ENCODE measurements at regions not wholly inside any gene's neighbourhood (a gene's known extent, or its start where the extent isn't known, plus 50 kb on each side); places are given as distances from the start of the nearest gene placed in this dataset.
"Not testable (repeated sequence)": the region's sequence is repeated elsewhere in the genome, so short reads cannot be mapped to it uniquely, and the experiment has no call there.

GRCh38 chr20:29324516-29325303, 1932.8 kb upstream of the DEFB115 start:
- H3K36me3 ChIP-seq (ENCODE audit: insufficient read depth, low read length); H3K4me3 ChIP-seq (ENCODE audit: low read length in 2 of 2); H3K4me1 Mint-ChIP-seq; H3K4me1 ChIP-seq (ENCODE audit: insufficient read depth, low read length); H3K27ac Mint-ChIP-seq; H3K9me3 ChIP-seq (ENCODE audit: control insufficient read depth in 1 of 2, low read length in 2 of 2); H3K36me3 Mint-ChIP-seq; CTCF ChIA-PET (ENCODE audit: partially characterized antibody); H3K27ac ChIP-seq (ENCODE audit: low read depth, low read length); POLR2A ChIA-PET (ENCODE audit: partially characterized antibody); H3K27me3 Mint-ChIP-seq; H3K27me3 ChIP-seq (ENCODE audit: insufficient read depth, low read length); intact Hi-C loops (cut with micrococcal nuclease); DNase-seq: not testable (repeated sequence)
- Mint-ChIP-seq H3K4me3 (peak overlapping the region in 1 of 8 donors; percentile 44), H3K9me3 (peaks cover 3 to 63% (median 23%) of the 10 kb centered on the region in 8 donors)

DNA sequence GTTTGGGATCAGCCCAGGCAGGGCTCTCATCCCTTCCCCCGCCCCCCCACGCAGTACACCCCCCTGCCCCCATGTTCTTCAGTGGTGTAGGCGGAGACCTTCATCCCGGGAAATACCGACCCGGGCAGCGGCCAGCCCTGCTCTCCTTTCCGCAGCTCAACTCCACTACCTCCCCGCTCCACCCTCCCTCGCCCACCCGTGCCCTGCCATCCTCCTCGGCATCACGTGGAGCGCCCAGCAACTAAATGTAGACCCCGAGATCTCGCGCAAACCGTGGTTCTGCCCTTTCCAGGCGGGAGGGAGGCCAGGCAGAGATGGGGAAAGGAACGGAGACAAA, 1932.2 kb upstream of the DEFB115 start:
- Mint-ChIP-seq H3K4me3 (peak overlapping the region in 2 of 8 donors; percentile 35 to 44), H3K27ac (no peak overlapping the region), H3K27me3 (no peaks in the 10 kb centered on the region), H3K4me1 (no peaks in the 10 kb centered on the region), H3K9me3 (peaks cover 6 to 68% (median 25%) of the 10 kb centered on the region in 8 donors), H3K36me3 (peaks cover 0 to 4% of the 10 kb centered on the region in 2 donors)
- no peaks in the 10 kb centered on the region for H3K36me3 ChIP-seq (ENCODE audit: insufficient read depth, low read length)
- POLR2A ChIA-PET (ENCODE audit: partially characterized antibody), result no interaction called here
- no peak overlapping the region for H3K27ac ChIP-seq (ENCODE audit: low read depth, low read length)
- H3K4me3 ChIP-seq (ENCODE audit: low read length in 2 of 2), result no peak overlapping the region
- H3K9me3 ChIP-seq (ENCODE audit: control insufficient read depth in 1 of 2, low read length in 2 of 2), result peaks cover 0 to 4% of the 10 kb centered on the region in 2 donors
- DNase-seq, result no peak
- no peaks in the 10 kb centered on the region for H3K4me1 ChIP-seq (ENCODE audit: insufficient read depth, low read length)
- CTCF ChIA-PET (ENCODE audit: partially characterized antibody), result no interaction called here
- intact Hi-C loops (cut with micrococcal nuclease), result no loop called here
- H3K27me3 ChIP-seq (ENCODE audit: insufficient read depth, low read length), result no peaks in the 10 kb centered on the region

DNA sequence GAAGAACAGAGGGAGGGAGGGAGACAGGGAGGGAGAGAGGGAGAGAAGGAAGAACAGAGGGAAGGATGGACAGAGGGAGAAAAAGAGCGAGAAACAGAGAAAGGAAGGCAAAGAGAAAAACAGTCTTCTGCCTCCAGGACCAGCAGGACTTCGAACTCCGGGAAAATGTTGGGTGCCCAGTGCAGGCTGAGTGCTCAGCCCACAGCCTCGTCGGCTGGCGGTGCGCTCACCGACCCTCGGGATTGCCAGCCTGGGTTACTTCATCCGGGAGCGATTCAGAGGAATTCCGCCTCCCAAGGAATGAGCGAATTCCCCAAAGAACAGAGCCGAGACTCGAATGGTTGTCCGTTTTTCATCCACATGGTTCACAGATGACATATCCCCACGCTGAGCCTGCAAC, 1931.7 kb upstream of the DEFB115 start:
- H3K27ac Mint-ChIP-seq; H3K36me3 Mint-ChIP-seq; CTCF ChIA-PET (ENCODE audit: partially characterized antibody); H3K36me3 ChIP-seq (ENCODE audit: insufficient read depth, low read length); DNase-seq; H3K4me1 Mint-ChIP-seq; H3K27ac ChIP-seq (ENCODE audit: low read depth, low read length); H3K4me3 ChIP-seq (ENCODE audit: low read length in 2 of 2); intact Hi-C loops (cut with micrococcal nuclease); H3K9me3 ChIP-seq (ENCODE audit: control insufficient read depth in 1 of 2, low read length in 2 of 2); H3K4me1 ChIP-seq (ENCODE audit: insufficient read depth, low read length); H3K27me3 ChIP-seq (ENCODE audit: insufficient read depth, low read length); POLR2A ChIA-PET (ENCODE audit: partially characterized antibody); H3K27me3 Mint-ChIP-seq: not testable (repeated sequence)
- Mint-ChIP-seq H3K9me3 (peaks cover 9 to 70% (median 30%) of the 10 kb centered on the region in 8 donors), H3K4me3 (peak overlapping the region in 1 of 8 donors; percentile 44)

DNA sequence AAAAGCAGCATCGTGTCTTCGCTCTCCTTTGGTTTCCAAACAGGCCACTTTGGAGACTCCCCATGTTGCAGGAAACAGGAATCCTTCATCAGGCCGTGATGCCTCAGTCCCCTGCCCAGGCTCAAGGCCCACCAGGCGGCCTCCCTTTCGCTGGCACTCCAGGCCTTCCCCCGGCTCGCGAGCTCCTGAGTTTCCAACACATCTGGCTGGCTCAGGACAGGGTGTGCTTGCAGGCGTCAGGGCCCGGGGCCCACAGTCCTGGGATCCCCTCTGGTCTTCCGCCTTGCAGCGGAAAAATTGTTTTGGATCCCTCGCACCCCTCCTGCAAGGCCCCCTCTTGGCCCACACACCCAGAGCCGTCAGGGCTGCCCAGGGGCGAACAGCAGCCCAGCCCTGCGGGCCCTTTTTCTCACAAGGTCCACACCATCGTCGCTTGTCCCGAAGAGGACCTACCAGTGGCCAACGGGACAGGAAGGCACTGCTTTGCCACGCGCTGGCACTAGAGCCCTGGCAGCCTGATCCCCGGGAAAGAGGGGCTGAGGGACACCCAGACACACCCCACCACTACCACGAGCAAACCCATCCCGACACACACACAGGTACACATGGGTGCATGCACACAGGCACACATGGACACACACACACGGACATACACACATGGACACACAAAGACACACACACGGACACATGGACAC, 1930.9 kb upstream of the DEFB115 start:
- intact Hi-C loops (cut with micrococcal nuclease), result no loop called here
- no peak overlapping the region for H3K4me3 ChIP-seq (ENCODE audit: low read length in 2 of 2)
- no peak for DNase-seq
- no peaks in the 10 kb centered on the region for H3K36me3 ChIP-seq (ENCODE audit: insufficient read depth, low read length)
- no peak overlapping the region for H3K27ac ChIP-seq (ENCODE audit: low read depth, low read length)
- no peaks in the 10 kb centered on the region for H3K27me3 ChIP-seq (ENCODE audit: insufficient read depth, low read length)
- peaks cover 9 to 69% (median 31%) of the 10 kb centered on the region in 8 donors for H3K9me3 Mint-ChIP-seq
- no peaks in the 10 kb centered on the region for H3K4me1 Mint-ChIP-seq
- ChIA-PET CTCF (ENCODE audit: partially characterized antibody) (no interaction called here), POLR2A (ENCODE audit: partially characterized antibody) (no interaction called here)
- peak overlapping the region in 2 of 8 donors; percentile 24 to 33 for H3K4me3 Mint-ChIP-seq
- H3K36me3 Mint-ChIP-seq, result peaks cover 0 to 4% of the 10 kb centered on the region in 2 donors
- no peaks in the 10 kb centered on the region for H3K27me3 Mint-ChIP-seq
- H3K9me3 ChIP-seq (ENCODE audit: control insufficient read depth in 1 of 2, low read length in 2 of 2), result peaks cover 0 to 4% of the 10 kb centered on the region in 2 donors
- no peak overlapping the region for H3K27ac Mint-ChIP-seq
- no peaks in the 10 kb centered on the region for H3K4me1 ChIP-seq (ENCODE audit: insufficient read depth, low read length)

DNA sequence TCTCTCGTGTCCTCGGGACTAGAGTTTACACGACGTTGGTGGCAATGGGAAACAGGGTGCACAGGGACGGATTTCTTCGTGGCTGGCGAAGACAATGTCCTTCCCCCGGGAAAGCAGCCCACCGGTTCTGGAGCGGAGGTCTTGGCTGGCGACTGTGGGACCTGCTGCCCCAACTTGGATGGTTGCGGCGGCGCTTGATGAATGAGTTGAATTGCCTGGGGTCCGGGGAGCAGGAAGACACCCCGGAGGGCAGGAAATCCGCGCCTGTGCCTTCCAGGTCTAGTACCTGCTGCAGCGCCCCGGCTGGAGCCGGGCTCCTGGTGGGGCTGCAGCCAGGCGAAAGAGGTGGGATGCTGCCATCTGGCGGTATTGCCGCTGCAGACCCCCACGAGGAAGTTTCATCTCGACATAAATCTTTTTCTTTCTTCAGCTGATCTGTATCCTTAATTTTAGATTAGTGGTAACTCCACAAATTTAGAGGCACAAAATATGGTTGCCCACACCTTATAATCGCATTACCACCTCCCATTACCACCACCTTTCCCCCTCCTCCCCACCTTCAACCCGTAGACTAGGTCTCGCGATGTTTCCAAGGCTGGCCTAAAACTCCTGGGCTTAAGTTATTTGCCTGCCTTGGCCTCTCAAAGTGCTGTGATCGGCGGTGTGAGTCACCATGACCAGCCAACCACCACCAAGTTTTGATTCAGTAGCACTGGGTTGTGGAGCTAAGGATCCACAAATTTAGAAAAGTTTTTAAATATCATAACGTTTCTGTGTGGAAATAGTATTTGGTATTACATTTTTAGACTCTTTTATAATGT, 1929.7 kb upstream of the DEFB115 start:
- H3K27ac ChIP-seq (ENCODE audit: low read depth, low read length); H3K4me1 Mint-ChIP-seq; H3K36me3 Mint-ChIP-seq; H3K4me1 ChIP-seq (ENCODE audit: insufficient read depth, low read length); H3K4me3 ChIP-seq (ENCODE audit: low read length in 2 of 2); H3K36me3 ChIP-seq (ENCODE audit: insufficient read depth, low read length); H3K27me3 ChIP-seq (ENCODE audit: insufficient read depth, low read length); intact Hi-C loops (cut with micrococcal nuclease); POLR2A ChIA-PET (ENCODE audit: partially characterized antibody); DNase-seq; H3K27ac Mint-ChIP-seq; H3K9me3 ChIP-seq (ENCODE audit: control insufficient read depth in 1 of 2, low read length in 2 of 2); H3K27me3 Mint-ChIP-seq: not testable (repeated sequence)
- peaks cover 10 to 75% (median 41%) of the 10 kb centered on the region in 8 donors for H3K9me3 Mint-ChIP-seq
- CTCF ChIA-PET (ENCODE audit: partially characterized antibody), result interaction anchor here (0.9 to 1.8 kb wide), 2 partner anchors 1020 to 1021 kb away, joined by 3 read pairs; no protein-coding TSS in a partner anchor
- peak overlapping the region in 2 of 8 donors; percentile 8 to 25 for H3K4me3 Mint-ChIP-seq

DNA sequence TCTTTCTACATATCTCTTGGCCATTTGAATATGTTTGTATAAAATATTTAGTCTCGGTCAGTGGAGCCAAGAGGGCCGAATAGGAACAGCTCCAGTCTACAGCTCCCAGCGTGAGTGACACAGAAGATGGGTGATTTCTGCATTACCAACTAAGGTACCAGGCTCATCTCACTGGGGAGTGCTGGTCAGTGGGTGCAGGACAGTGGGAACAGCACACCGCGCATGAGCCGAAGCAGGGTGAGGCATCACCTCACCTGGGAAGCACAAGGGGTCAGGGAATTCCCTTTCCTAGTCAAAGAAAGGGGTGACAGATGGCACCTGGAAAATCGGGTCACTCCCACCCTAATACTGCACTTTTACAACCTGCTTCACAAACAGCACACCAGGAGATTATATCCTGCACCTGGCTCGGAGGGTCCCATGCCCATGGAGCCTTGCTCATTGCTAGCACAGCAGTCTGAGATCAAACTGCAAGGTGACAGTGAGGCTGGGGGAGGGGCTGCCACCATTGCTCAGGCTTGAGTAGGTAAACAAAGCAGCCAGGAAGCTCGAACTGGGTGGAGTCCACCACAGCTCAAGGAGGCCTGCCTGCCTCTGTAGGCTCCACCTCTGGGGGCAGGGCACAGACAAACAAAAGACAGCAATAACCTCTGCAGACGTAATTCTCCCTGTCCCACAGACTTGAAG, 1926.9 kb upstream of the DEFB115 start:
- H3K27ac Mint-ChIP-seq; CTCF ChIA-PET (ENCODE audit: partially characterized antibody); POLR2A ChIA-PET (ENCODE audit: partially characterized antibody): not testable (repeated sequence)

GRCh38 chr20:29349836-29350235, 1907.6 kb upstream of the DEFB115 start:
- peaks cover 0 to 54% (median 15%) of the 10 kb centered on the region in 8 donors for H3K9me3 Mint-ChIP-seq
- Histone ChIP-seq H3K36me3 (ENCODE audit: insufficient read depth, low read length) (no peaks in the 10 kb centered on the region), H3K27me3 (ENCODE audit: insufficient read depth, low read length) (no peaks in the 10 kb centered on the region), H3K4me3 (ENCODE audit: low read length in 2 of 2) (no peak overlapping the region), H3K9me3 (ENCODE audit: control insufficient read depth in 1 of 2, low read length in 2 of 2) (no peaks in the 10 kb centered on the region), H3K27ac (ENCODE audit: low read depth, low read length) (no peak overlapping the region), H3K4me1 (ENCODE audit: insufficient read depth, low read length) (no peaks in the 10 kb centered on the region)
- no peaks in the 10 kb centered on the region for H3K36me3 Mint-ChIP-seq
- H3K27ac Mint-ChIP-seq, result no peak overlapping the region
- H3K27me3 Mint-ChIP-seq, result no peaks in the 10 kb centered on the region
- intact Hi-C loops (cut with micrococcal nuclease), result no loop called here
- no peak overlapping the region for H3K4me3 Mint-ChIP-seq
- ChIA-PET CTCF (ENCODE audit: partially characterized antibody) (no interaction called here), POLR2A (ENCODE audit: partially characterized antibody) (no interaction called here)
- peaks cover 0 to 2% (median 0%) of the 10 kb centered on the region in 4 donors for H3K4me1 Mint-ChIP-seq
- DNase-seq, result no peak

More for the DNA sequence above, 1926.9 kb upstream of the DEFB115 start:
- H3K4me1 ChIP-seq (ENCODE audit: insufficient read depth, low read length); H3K27me3 ChIP-seq (ENCODE audit: insufficient read depth, low read length); H3K4me1 Mint-ChIP-seq; DNase-seq; H3K9me3 ChIP-seq (ENCODE audit: control insufficient read depth in 1 of 2, low read length in 2 of 2); H3K27me3 Mint-ChIP-seq; H3K4me3 Mint-ChIP-seq; intact Hi-C loops (cut with micrococcal nuclease); H3K4me3 ChIP-seq (ENCODE audit: low read length in 2 of 2); H3K27ac ChIP-seq (ENCODE audit: low read depth, low read length); H3K36me3 Mint-ChIP-seq; H3K36me3 ChIP-seq (ENCODE audit: insufficient read depth, low read length): not testable (repeated sequence)
- H3K9me3 Mint-ChIP-seq, result peaks cover 12 to 82% (median 58%) of the 10 kb centered on the region in 8 donors
